ENCODE measurements at regions not wholly inside any gene's neighbourhood (a gene's known extent, or its start where the extent isn't known, plus 50 kb on each side); places are given as distances from the start of the nearest gene placed in this dataset.

- no peak for DNase-seq (ENCODE audit: low spot score)
- Histone ChIP-seq H3K4me2 (no peak overlapping the region), H3K9me3 (ENCODE audit: low read depth) (no peaks in the 10 kb centered on the region), H3K9ac (no peak overlapping the region), H3K4me1 (peaks cover 18% of the 10 kb centered on the region), H3F3A (ENCODE audit: low read depth) (no peaks in the 10 kb centered on the region), H3K4me3 (no peak overlapping the region), H3K27me3 (no peaks in the 10 kb centered on the region), H2AFZ (replicated peaks) (no peak overlapping the region), H3K27ac (no peak overlapping the region), H4K20me1 (ENCODE audit: low read depth) (no peaks in the 10 kb centered on the region), H3K79me2 (ENCODE audit: low read depth) (no peaks in the 10 kb centered on the region), H3K36me3 (no peaks in the 10 kb centered on the region)
- Mint-ChIP-seq H3K36me3 (no peaks in the 10 kb centered on the region), H3K27me3 (ENCODE audit: insufficient read depth, low read depth) (no peaks in the 10 kb centered on the region), H3K27ac (no peak overlapping the region), H3K4me1 (peaks cover 27% of the 10 kb centered on the region), H3K4me3 (no peak overlapping the region), H3K9me3 (no peaks in the 10 kb centered on the region)
- TF ChIP-seq CTCF (IDR thresholded peaks at IDR 0.05) (no peak), EZH2 (IDR thresholded peaks at IDR 0.05) (no peak), EZH2phosphoT487 (IDR thresholded peaks at IDR 0.05) (no peak)
These were observed 200.3 kb downstream of the SLIT2 start for GRCh38 chr4:20451986-20452385.

DNA sequence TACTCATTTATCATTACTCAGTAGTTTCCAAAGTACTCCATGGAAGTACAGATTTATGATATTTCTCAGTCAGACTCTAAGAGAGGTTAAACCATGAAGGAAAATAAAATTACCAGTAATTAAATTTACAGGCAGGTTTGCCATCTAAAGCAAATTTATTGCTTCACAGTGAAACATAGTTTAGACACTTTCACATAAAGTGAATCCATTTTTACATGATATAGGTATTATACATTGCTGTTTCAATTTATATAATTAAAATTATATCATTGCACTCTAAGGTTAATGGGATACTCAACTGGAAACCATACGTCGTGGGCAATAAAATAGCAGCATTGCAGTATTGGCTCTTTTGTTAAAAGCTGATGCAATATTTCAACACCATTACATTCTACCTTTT is 202.8 kb downstream of the SLIT2 start:
- Histone ChIP-seq H3K9ac (no peak overlapping the region), H3K4me1 (peaks cover 12% of the 10 kb centered on the region), H4K20me1 (ENCODE audit: low read depth) (no peaks in the 10 kb centered on the region), H3K4me3 (no peak overlapping the region), H3F3A (ENCODE audit: low read depth) (no peaks in the 10 kb centered on the region), H3K27me3 (no peaks in the 10 kb centered on the region), H3K27ac (no peak overlapping the region), H3K4me2 (no peak overlapping the region), H3K79me2 (ENCODE audit: low read depth) (no peaks in the 10 kb centered on the region), H3K36me3 (no peaks in the 10 kb centered on the region), H3K9me3 (ENCODE audit: low read depth) (no peaks in the 10 kb centered on the region), H2AFZ (replicated peaks) (no peak overlapping the region)
- Mint-ChIP-seq H3K27me3 (ENCODE audit: insufficient read depth, low read depth) (no peaks in the 10 kb centered on the region), H3K9me3 (no peaks in the 10 kb centered on the region), H3K36me3 (no peaks in the 10 kb centered on the region), H3K4me1 (peaks cover 19% of the 10 kb centered on the region), H3K27ac (no peak overlapping the region), H3K4me3 (no peak overlapping the region)
- no peak for TF ChIP-seq EZH2phosphoT487 (IDR thresholded peaks at IDR 0.05)
- no peak for TF ChIP-seq CTCF (IDR thresholded peaks at IDR 0.05)
- no peak for TF ChIP-seq EZH2 (IDR thresholded peaks at IDR 0.05)
- no peak for DNase-seq (ENCODE audit: low spot score)

- no peak overlapping the region for H3K9ac ChIP-seq
- no peak overlapping the region for H3K4me2 ChIP-seq
- Mint-ChIP-seq H3K4me3 (no peak overlapping the region), H3K4me1 (peaks cover 19% of the 10 kb centered on the region), H3K36me3 (no peaks in the 10 kb centered on the region), H3K9me3 (no peaks in the 10 kb centered on the region), H3K27me3 (ENCODE audit: insufficient read depth, low read depth) (no peaks in the 10 kb centered on the region), H3K27ac (no peak overlapping the region)
- no peaks in the 10 kb centered on the region for H4K20me1 ChIP-seq (ENCODE audit: low read depth)
- TF ChIP-seq EZH2phosphoT487 (IDR thresholded peaks at IDR 0.05) (no peak), EZH2 (IDR thresholded peaks at IDR 0.05) (no peak), CTCF (IDR thresholded peaks at IDR 0.05) (no peak)
- no peak overlapping the region for H2AFZ ChIP-seq (replicated peaks)
- H3K4me1 ChIP-seq: peaks cover 12% of the 10 kb centered on the region
- H3K27me3 ChIP-seq: no peaks in the 10 kb centered on the region
- no peaks in the 10 kb centered on the region for H3K36me3 ChIP-seq
- no peak overlapping the region for H3K27ac ChIP-seq
- no peaks in the 10 kb centered on the region for H3K9me3 ChIP-seq (ENCODE audit: low read depth)
- no peaks in the 10 kb centered on the region for H3F3A ChIP-seq (ENCODE audit: low read depth)
- H3K79me2 ChIP-seq (ENCODE audit: low read depth): no peaks in the 10 kb centered on the region
- no peak for DNase-seq (ENCODE audit: low spot score)
- H3K4me3 ChIP-seq: no peak overlapping the region
These were observed 204.7 kb downstream of the SLIT2 start for GRCh38 chr4:20456407-20456806.
